ENCODE measurements at regions not wholly inside any gene's neighbourhood (a gene's known extent, or its start where the extent isn't known, plus 50 kb on each side); places are given as distances from the start of the nearest gene placed in this dataset.
"Not testable (repeated sequence)": the region's sequence is repeated elsewhere in the genome, so short reads cannot be mapped to it uniquely, and the experiment has no call there.

GRCh38 chr9:96058218-96058617, 182.7 kb downstream of the ERCC6L2 start:
- Histone ChIP-seq H2AFZ (ENCODE audit: low read length) (no peak overlapping the region), H3K9me3 (ENCODE audit: low read length) (no peaks in the 10 kb centered on the region), H3K9ac (ENCODE audit: low read length) (no peak overlapping the region), H3K4me2 (ENCODE audit: low read length) (no peak overlapping the region), H3K27me3 (ENCODE audit: insufficient read depth, low read length) (no peaks in the 10 kb centered on the region; the same call in 1 of the 2 replicates), H3K4me3 (ENCODE audit: low read depth, low read length, poor library complexity, severe bottlenecking) (no peak overlapping the region), H3F3A (ENCODE audit: insufficient read depth, low read length) (no peaks in the 10 kb centered on the region), H3K27ac (ENCODE audit: low read depth, low read length, poor library complexity, severe bottlenecking) (no peak overlapping the region), H3K4me1 (ENCODE audit: insufficient read depth, low read length, severe bottlenecking) (no peaks in the 10 kb centered on the region), H3K36me3 (ENCODE audit: insufficient read depth, low read length) (no peaks in the 10 kb centered on the region), H3K79me2 (ENCODE audit: insufficient read depth, low read length) (no peaks in the 10 kb centered on the region), H4K20me1 (ENCODE audit: insufficient read depth, low read length) (no peaks in the 10 kb centered on the region), H3K9me2 (ENCODE audit: low read depth, low read length) (no peaks in the 10 kb centered on the region)
- TF ChIP-seq EZH2 (IDR thresholded peaks at IDR 0.05; ENCODE audit: borderline replicate concordance, low read length) (no peak), CTCF (IDR thresholded peaks at IDR 0.05; ENCODE audit: low read length) (no peak)

- no peaks in the 10 kb centered on the region for H3K36me3 ChIP-seq (ENCODE audit: insufficient read depth, low read length)
- no peak overlapping the region for H2AFZ ChIP-seq (ENCODE audit: low read length)
- H3K27ac ChIP-seq (ENCODE audit: low read depth, low read length, poor library complexity, severe bottlenecking): no peak overlapping the region
- no peaks in the 10 kb centered on the region for H3F3A ChIP-seq (ENCODE audit: insufficient read depth, low read length)
- no peaks in the 10 kb centered on the region for H3K79me2 ChIP-seq (ENCODE audit: insufficient read depth, low read length)
- H3K4me2 ChIP-seq (ENCODE audit: low read length): no peak overlapping the region
- no peak overlapping the region for H3K4me3 ChIP-seq (ENCODE audit: low read depth, low read length, poor library complexity, severe bottlenecking)
- no peaks in the 10 kb centered on the region for H3K9me2 ChIP-seq (ENCODE audit: low read depth, low read length)
- no peaks in the 10 kb centered on the region for H3K9me3 ChIP-seq (ENCODE audit: low read length)
- H3K27me3 ChIP-seq (ENCODE audit: insufficient read depth, low read length): peaks cover 6% of the 10 kb centered on the region; the same call in 1 of the 2 replicates
- TF ChIP-seq EZH2 (IDR thresholded peaks at IDR 0.05; ENCODE audit: borderline replicate concordance, low read length) (no peak), CTCF (IDR thresholded peaks at IDR 0.05; ENCODE audit: low read length) (no peak)
- no peak overlapping the region for H3K9ac ChIP-seq (ENCODE audit: low read length)
- no peaks in the 10 kb centered on the region for H3K4me1 ChIP-seq (ENCODE audit: insufficient read depth, low read length, severe bottlenecking)
- no peaks in the 10 kb centered on the region for H4K20me1 ChIP-seq (ENCODE audit: insufficient read depth, low read length)
Measured at GRCh38 chr9:96057155-96057554, 181.7 kb downstream of the ERCC6L2 start.

- H3K9ac ChIP-seq (ENCODE audit: low read length): no peak overlapping the region
- TF ChIP-seq EZH2 (IDR thresholded peaks at IDR 0.05; ENCODE audit: borderline replicate concordance, low read length) (no peak), CTCF (IDR thresholded peaks at IDR 0.05; ENCODE audit: low read length) (no peak)
- no peaks in the 10 kb centered on the region for H3F3A ChIP-seq (ENCODE audit: insufficient read depth, low read length)
- no peaks in the 10 kb centered on the region for H4K20me1 ChIP-seq (ENCODE audit: insufficient read depth, low read length)
- no peak overlapping the region for H2AFZ ChIP-seq (ENCODE audit: low read length)
- H3K4me3 ChIP-seq (ENCODE audit: low read depth, low read length, poor library complexity, severe bottlenecking): no peak overlapping the region
- H3K79me2 ChIP-seq (ENCODE audit: insufficient read depth, low read length): no peaks in the 10 kb centered on the region
- H3K36me3 ChIP-seq (ENCODE audit: insufficient read depth, low read length): no peaks in the 10 kb centered on the region
- H3K27me3 ChIP-seq (ENCODE audit: insufficient read depth, low read length): peaks cover 6% of the 10 kb centered on the region; the same call in 1 of the 2 replicates
- H3K4me2 ChIP-seq (ENCODE audit: low read length): no peak overlapping the region
- H3K9me3 ChIP-seq (ENCODE audit: low read length): no peaks in the 10 kb centered on the region
- H3K9me2 ChIP-seq (ENCODE audit: low read depth, low read length): no peaks in the 10 kb centered on the region
- no peak overlapping the region for H3K27ac ChIP-seq (ENCODE audit: low read depth, low read length, poor library complexity, severe bottlenecking)
- H3K4me1 ChIP-seq (ENCODE audit: insufficient read depth, low read length, severe bottlenecking): no peaks in the 10 kb centered on the region
Measured at GRCh38 chr9:96056226-96056625, 180.7 kb downstream of the ERCC6L2 start.

GRCh38 chr9:96054248-96054647, 178.8 kb downstream of the ERCC6L2 start:
- H3K9me2 ChIP-seq (ENCODE audit: low read depth, low read length); H3K27ac ChIP-seq (ENCODE audit: low read depth, low read length, poor library complexity, severe bottlenecking); H3K9me3 ChIP-seq (ENCODE audit: low read length); H3K9ac ChIP-seq (ENCODE audit: low read length); H3K4me2 ChIP-seq (ENCODE audit: low read length); H4K20me1 ChIP-seq (ENCODE audit: insufficient read depth, low read length); H3K4me3 ChIP-seq (ENCODE audit: low read depth, low read length, poor library complexity, severe bottlenecking); H3K4me1 ChIP-seq (ENCODE audit: insufficient read depth, low read length, severe bottlenecking); H3K27me3 ChIP-seq (ENCODE audit: insufficient read depth, low read length); H3F3A ChIP-seq (ENCODE audit: insufficient read depth, low read length); H3K36me3 ChIP-seq (ENCODE audit: insufficient read depth, low read length); H3K79me2 ChIP-seq (ENCODE audit: insufficient read depth, low read length); H2AFZ ChIP-seq (ENCODE audit: low read length): not testable (repeated sequence)
